DMS114 treated with DMSO at 0.1 percent for 48 hours (cell line): ENCODE measurements at regions not wholly inside any gene's neighbourhood (a gene's known extent, or its start where the extent isn't known, plus 50 kb on each side); places are given as distances from the start of the nearest gene placed in this dataset.

Source experiments
- DNase-seq: peaks from one replicate; lab custom pipeline; 2025; ENCODE audit not compliant: unreplicated experiment; lab: John Stamatoyannopoulos, UW

GRCh38 chr9:14560194-14560593, 133.0 kb downstream of the ZDHHC21 start:
- DNase-seq: no peak

DNA sequence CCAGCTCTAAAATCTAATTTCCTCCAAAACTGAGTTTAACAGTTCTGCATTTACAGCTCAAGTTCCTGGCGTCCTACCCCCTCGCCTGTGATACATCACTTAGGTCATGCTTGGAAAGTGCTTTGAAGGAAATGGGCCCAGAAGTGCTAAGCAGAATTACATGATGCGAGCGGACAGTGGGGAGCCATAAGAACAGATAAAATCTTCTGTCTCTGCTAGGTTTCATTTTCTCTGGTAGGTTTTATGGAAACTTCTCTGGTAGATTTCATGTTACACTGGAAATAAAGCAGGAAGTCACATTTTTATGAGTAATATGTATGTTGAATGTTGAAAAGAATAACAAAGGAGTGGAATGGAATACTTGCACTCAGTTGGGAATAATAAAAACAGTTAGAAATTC, 138.3 kb downstream of the ZDHHC21 start:
- DNase-seq: no peak

DNA sequence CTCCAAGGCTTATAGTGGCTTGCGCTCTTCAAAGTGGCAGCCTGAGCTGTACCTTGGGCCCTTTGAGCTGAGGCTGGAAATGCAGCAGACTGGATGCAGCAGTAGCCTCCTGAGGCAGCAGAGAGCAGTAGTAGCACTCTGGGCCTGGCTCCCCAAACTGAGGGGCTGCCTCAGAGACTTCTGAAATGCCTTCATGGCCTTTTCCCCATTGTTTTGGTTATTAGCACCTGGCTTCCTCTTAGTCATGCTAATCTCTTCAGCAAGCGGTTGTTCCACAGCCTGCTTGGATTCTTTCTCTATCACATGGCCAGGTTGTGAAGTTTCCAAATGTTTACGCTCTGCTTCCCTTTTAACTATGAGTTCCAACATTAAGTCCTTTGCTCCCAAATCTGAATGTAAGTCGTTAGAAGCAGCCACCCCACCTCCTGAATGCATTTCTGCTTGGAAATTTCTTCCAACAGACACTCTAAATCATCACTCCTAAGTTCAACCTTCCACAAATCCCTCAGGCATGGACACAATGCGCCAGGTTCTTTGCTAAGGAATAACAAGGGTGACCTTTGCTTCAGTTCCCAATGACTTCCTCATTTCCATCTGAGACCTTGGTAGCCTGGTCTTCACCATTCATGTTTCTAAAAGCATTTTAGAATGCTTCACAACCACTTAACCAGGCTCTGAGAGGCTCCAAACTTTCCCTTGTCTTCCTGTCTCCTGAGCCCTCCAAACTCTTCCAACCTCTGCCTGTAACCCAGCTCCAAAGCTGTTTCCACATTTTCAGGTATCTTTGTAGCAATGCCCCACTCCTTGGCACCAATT, 145.8 kb downstream of the ZDHHC21 start:
- DNase-seq: no peak

- DNase-seq: no peak
These were observed 146.5 kb downstream of the ZDHHC21 start for GRCh38 chr9:14546693-14547092.

GRCh38 chr9:14542071-14542470, 151.2 kb downstream of the ZDHHC21 start:
- DNase-seq: no peak

DNA sequence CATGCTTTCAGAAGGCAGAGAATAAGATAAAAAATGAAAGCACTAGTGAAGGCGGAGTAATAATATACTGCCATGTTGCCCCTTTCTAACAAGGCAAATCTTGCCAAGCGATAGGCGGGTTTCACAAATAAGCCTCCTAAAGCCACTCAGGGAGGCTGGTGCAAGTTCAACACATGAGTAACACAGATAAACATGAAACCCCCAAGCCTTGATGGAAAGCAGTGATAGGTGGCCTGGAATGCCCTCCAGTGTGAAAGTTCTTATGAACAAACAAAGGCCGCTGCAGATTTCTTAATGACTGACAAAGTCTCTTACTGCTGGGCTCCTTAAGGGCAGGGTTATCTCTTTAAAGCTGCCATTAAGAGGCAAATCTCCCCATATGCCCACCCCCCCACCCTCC, 154.7 kb downstream of the ZDHHC21 start:
- DNase-seq: no peak

GRCh38 chr9:14535161-14535955, 157.9 kb downstream of the ZDHHC21 start:
- no peak for DNase-seq

- no peak for DNase-seq
These were observed 159.2 kb downstream of the ZDHHC21 start for GRCh38 chr9:14533867-14534640.

GRCh38 chr9:14532456-14533115, 160.6 kb downstream of the ZDHHC21 start:
- no peak for DNase-seq

DNA sequence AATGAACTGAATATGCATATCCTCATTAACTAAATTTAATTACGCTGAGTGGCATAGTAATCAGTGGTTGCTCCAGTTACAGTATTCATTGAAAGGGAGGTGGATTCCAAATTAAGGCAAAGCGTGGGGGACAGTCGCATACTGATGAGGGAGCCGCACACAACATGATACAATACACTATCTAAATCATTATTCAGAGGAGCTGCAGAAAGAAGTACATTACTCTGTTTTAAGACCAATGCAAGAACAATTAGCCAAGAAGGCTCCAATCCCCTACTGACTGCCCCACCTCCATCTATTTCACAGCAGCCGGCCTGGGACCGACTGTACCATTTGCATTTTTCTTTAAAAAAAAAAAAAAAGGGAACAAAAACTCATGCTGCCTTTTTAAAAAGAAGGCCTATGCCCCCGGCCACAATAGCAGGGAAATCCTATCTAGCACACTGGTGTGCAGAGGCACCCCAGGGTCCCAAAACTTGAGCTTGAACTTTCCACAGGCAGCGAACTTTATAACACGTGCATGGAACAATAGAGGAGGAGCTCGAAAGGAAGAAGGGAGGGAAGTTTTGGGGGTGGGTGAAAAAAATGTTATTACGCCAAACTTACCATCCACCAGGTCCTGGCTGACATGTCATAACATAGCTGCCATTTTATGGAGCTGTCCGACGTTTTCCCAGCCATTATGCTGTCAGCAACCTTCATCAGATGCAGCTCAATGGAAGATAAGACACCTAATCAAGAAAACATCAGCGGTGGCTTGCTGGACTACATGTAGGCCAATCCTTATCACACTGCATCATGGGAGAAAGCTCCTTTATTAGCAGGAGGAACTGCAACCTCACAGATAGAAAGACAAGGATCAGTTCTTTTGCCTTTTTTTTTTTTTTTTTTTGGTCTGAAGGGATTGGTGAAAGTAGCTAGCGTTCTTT, 161.6 kb downstream of the ZDHHC21 start:
- no peak for DNase-seq

DNA sequence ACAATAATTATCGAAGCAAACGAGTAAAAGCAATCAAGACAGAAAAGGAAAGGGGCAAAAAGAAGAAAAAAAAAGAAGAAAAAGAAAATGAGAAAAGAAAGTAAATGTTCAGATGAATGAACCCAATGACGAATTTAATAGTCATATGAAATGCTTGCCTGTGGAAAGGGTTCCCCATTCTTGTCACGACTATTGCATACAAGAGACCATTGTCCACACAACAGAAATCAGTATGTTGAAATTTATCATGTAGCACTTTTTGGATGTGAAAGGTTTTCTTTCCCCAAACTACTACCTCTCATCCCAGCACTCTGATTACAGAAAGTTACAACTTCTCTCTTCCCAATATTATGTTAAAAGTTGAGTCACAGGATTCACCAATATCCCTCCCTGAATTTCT, 162.4 kb downstream of the ZDHHC21 start:
- no peak for DNase-seq

GRCh38 chr9:14530366-14530765, 162.9 kb downstream of the ZDHHC21 start:
- no peak for DNase-seq

GRCh38 chr9:14529629-14530028, 163.6 kb downstream of the ZDHHC21 start:
- no peak for DNase-seq

DNA sequence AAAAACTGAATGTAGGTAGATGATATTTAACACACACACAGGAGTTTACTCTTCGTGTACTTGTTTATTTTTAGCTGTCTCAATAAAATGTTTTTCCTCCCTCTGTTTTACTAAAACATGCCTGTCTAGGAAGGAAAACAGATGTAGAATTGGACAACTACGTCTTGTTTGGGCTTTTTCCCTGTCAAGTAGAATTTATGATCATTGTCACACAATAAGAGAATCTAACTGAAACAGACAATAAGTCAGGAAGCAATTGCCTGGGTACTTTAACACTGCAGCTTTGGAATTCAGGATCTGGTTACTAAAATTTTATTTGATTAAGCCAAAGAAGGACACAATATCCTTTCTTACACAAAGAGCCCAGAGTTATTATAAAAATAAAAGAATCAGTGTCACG, 164.2 kb downstream of the ZDHHC21 start:
- DNase-seq: no peak

GRCh38 chr9:14526504-14526903, 166.7 kb downstream of the ZDHHC21 start:
- DNase-seq: no peak

DNA sequence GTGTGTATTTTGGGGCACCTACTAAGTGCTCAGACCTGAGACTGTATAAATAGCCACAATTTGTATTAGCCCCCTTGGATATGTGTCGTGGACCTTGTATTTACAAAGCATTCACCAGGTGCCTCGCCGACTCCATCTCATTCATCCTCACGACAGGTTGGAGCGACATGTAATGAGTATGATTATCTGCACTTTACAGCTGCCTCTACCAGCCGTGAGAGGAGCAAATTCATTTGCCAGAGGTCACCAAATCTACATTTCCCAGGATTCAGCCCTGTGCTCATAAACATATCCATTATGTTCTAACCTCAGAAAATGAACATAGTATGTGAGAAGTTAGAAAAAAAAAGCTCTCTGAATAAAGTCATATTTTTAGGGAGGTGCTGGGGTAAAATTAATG, 167.4 kb downstream of the ZDHHC21 start:
- no peak for DNase-seq

GRCh38 chr9:14524873-14525515, 168.2 kb downstream of the ZDHHC21 start:
- no peak for DNase-seq

GRCh38 chr9:14523545-14523944, 169.7 kb downstream of the ZDHHC21 start:
- no peak for DNase-seq

DNA sequence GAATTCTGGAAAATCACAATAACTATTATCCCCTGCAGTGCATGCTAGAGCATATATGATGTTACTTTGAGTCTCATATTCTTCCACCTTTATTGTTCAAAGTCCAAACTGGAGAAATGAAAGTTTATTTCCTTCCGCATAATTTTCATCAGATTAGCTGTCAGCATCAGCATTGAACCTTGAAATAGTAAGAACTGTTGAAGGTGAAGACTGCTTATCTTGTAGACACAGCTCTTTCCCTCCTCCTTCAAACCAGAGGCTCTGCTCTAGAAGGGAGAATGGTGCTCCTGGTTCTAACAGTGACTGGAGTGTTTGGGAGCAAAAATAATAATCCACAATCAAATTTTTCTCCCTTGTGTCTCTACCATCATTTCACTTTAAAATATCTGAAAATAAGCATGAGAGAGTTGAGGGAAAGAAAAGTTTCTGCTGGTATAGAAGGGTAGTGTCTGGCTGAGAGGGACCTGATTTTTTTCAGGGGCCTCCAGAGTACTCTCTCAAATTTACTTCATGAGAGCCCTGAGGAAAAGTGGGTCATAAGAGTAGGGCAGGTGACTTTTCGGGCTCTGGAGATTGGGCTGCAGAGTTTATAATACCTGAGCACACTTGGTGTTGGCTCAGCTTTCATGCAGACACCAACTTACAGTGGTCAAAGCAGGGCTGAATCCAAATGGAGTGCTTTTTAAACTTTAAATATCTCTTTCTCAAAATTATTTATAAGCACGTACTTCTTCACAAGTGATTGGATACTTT, 170.4 kb downstream of the ZDHHC21 start:
- DNase-seq: no peak
